Naive B cell (primary cell): ENCODE measurements at regions not wholly inside any gene's neighbourhood (a gene's known extent, or its start where the extent isn't known, plus 50 kb on each side); places are given as distances from the start of the nearest gene placed in this dataset.

Experiments
- ATAC-seq, 2 donors: fragments of 150-1000 bp; cut with Tn5 transposase; 2 replicates each; pipeline ENCODE4 v1.10.0; 2021; ENCODE audit warnings: low read depth in 2 of 2, mild to moderate bottlenecking in 2 of 2, moderate library complexity in 2 of 2
- DNase-seq: peaks from one replicate; pipeline ENCODE4 v3.0.0; 2022
- H3K27ac Mint-ChIP-seq, 6 donors: one replicate each; pipeline ENCODE4 v1.8.0; 2020 to 2022; ENCODE audit warnings: mild to moderate bottlenecking in 6 of 6, mixed read lengths in 6 of 6, moderate library complexity in 5 of 6, inconsistent platforms in 2 of 6
- H3K27me3 Mint-ChIP-seq, 3 donors: one replicate each; pipeline ENCODE4 v1.8.0; 2021 to 2022; ENCODE audit warnings: mixed read lengths in 3 of 3, mild to moderate bottlenecking in 1 of 3
- H3K36me3 Mint-ChIP-seq, 2 donors: one replicate each; pipeline ENCODE4 v1.8.0; 2020 to 2022; ENCODE audit warnings: mixed read lengths in 2 of 2, inconsistent platforms in 1 of 2, mild to moderate bottlenecking in 1 of 2
- H3K4me1 Mint-ChIP-seq, 3 donors: one replicate each; pipeline ENCODE4 v1.8.0; 2020 to 2022; ENCODE audit warnings: mixed read lengths in 3 of 3, inconsistent platforms in 1 of 3, mild to moderate bottlenecking in 1 of 3, moderate library complexity in 1 of 3
- H3K4me3 Mint-ChIP-seq, 8 donors: one replicate each; pipeline ENCODE4 v1.8.0; 2020 to 2022; ENCODE audit warnings: mild to moderate bottlenecking in 8 of 8, mixed read lengths in 8 of 8, moderate library complexity in 8 of 8, inconsistent platforms in 2 of 8
- H3K9me3 Mint-ChIP-seq, 7 donors: one replicate each; pipeline ENCODE4 v1.8.0; 2020 to 2022; ENCODE audit warnings: mixed read lengths in 7 of 7, mild to moderate bottlenecking in 5 of 7, inconsistent platforms in 2 of 7, moderate library complexity in 1 of 7

- no peak overlapping the region for H3K27ac Mint-ChIP-seq
- H3K4me3 Mint-ChIP-seq = peak overlapping the region in 1 of 8 donors; percentile 46
- H3K27me3 Mint-ChIP-seq = peaks cover 50 to 74% (median 63%) of the 10 kb centered on the region in 3 donors
- no peaks in the 10 kb centered on the region for H3K36me3 Mint-ChIP-seq
- H3K4me1 Mint-ChIP-seq = peaks cover 0 to 2% (median 0%) of the 10 kb centered on the region in 3 donors
- DNase-seq (no peak), ATAC-seq (no peak)
- peaks cover 0 to 2% (median 0%) of the 10 kb centered on the region in 7 donors for H3K9me3 Mint-ChIP-seq
Observed at GRCh38 chr16:73545290-73545689, 497.4 kb upstream of the ZFHX3 start.

- Mint-ChIP-seq H3K4me3 (no peak overlapping the region), H3K27me3 (peaks cover 51 to 69% (median 59%) of the 10 kb centered on the region in 3 donors), H3K36me3 (no peaks in the 10 kb centered on the region), H3K9me3 (peaks cover 0 to 2% (median 0%) of the 10 kb centered on the region in 7 donors), H3K27ac (no peak overlapping the region), H3K4me1 (peaks cover 0 to 2% (median 0%) of the 10 kb centered on the region in 3 donors)
- ATAC-seq (no peak), DNase-seq (no peak)
Observed at GRCh38 chr16:73544826-73545225, 496.9 kb upstream of the ZFHX3 start.

- peaks cover 53 to 65% (median 55%) of the 10 kb centered on the region in 3 donors for H3K27me3 Mint-ChIP-seq
- H3K4me1 Mint-ChIP-seq = peaks cover 0 to 2% (median 0%) of the 10 kb centered on the region in 3 donors
- no peak for DNase-seq
Observed at GRCh38 chr16:73543970-73544599, 496.2 kb upstream of the ZFHX3 start.

GRCh38 chr16:73543331-73543969 lies 495.5 kb upstream of the ZFHX3 start:
- H3K4me3 Mint-ChIP-seq = no peak overlapping the region
- no peak overlapping the region for H3K27ac Mint-ChIP-seq
- no peaks in the 10 kb centered on the region for H3K36me3 Mint-ChIP-seq
- peaks cover 0 to 2% (median 0%) of the 10 kb centered on the region in 7 donors for H3K9me3 Mint-ChIP-seq
- ATAC-seq (no peak), DNase-seq (no peak)
- H3K27me3 Mint-ChIP-seq = peaks cover 53 to 65% (median 55%) of the 10 kb centered on the region in 3 donors
- peaks cover 0 to 2% (median 0%) of the 10 kb centered on the region in 3 donors for H3K4me1 Mint-ChIP-seq

More at GRCh38 chr16:73543970-73544599, 496.2 kb upstream of the ZFHX3 start:
- Mint-ChIP-seq H3K4me3 (peak overlapping the region in 1 of 8 donors; percentile 60), H3K36me3 (no peaks in the 10 kb centered on the region), H3K9me3 (peaks cover 0 to 2% (median 0%) of the 10 kb centered on the region in 7 donors), H3K27ac (no peak overlapping the region)
- no peak for ATAC-seq

- ATAC-seq = no peak
- Mint-ChIP-seq H3K36me3 (no peaks in the 10 kb centered on the region), H3K9me3 (peaks cover 0 to 2% (median 0%) of the 10 kb centered on the region in 7 donors), H3K4me1 (peaks cover 0 to 2% (median 0%) of the 10 kb centered on the region in 3 donors), H3K4me3 (no peak overlapping the region), H3K27ac (no peak overlapping the region), H3K27me3 (peaks cover 51 to 61% (median 53%) of the 10 kb centered on the region in 3 donors)
- DNase-seq = no peak
Observed at GRCh38 chr16:73542885-73543284, 495.0 kb upstream of the ZFHX3 start.

- DNase-seq = no peak
- no peak for ATAC-seq
- no peak overlapping the region for H3K4me3 Mint-ChIP-seq
- H3K9me3 Mint-ChIP-seq = peaks cover 0 to 8% (median 4%) of the 10 kb centered on the region in 7 donors
- no peak overlapping the region for H3K27ac Mint-ChIP-seq
- H3K36me3 Mint-ChIP-seq = no peaks in the 10 kb centered on the region
- H3K4me1 Mint-ChIP-seq = no peaks in the 10 kb centered on the region
- H3K27me3 Mint-ChIP-seq = peaks cover 7 to 32% (median 19%) of the 10 kb centered on the region in 3 donors
Observed at GRCh38 chr16:73537921-73538320, 490.0 kb upstream of the ZFHX3 start.

- no peak overlapping the region for H3K4me3 Mint-ChIP-seq
- H3K27ac Mint-ChIP-seq = no peak overlapping the region
- ATAC-seq (no peak), DNase-seq (no peak)
- no peaks in the 10 kb centered on the region for H3K4me1 Mint-ChIP-seq
- H3K36me3 Mint-ChIP-seq = no peaks in the 10 kb centered on the region
- peaks cover 0 to 24% (median 14%) of the 10 kb centered on the region in 3 donors for H3K27me3 Mint-ChIP-seq
- peaks cover 0 to 12% (median 4%) of the 10 kb centered on the region in 7 donors for H3K9me3 Mint-ChIP-seq
Observed at GRCh38 chr16:73536931-73537330, 489.0 kb upstream of the ZFHX3 start.

GRCh38 chr16:73531021-73531420 lies 483.1 kb upstream of the ZFHX3 start:
- peaks cover 0 to 17% (median 8%) of the 10 kb centered on the region in 3 donors for H3K27me3 Mint-ChIP-seq
- no peak for ATAC-seq
- no peak overlapping the region for H3K4me3 Mint-ChIP-seq
- no peak for DNase-seq
- H3K36me3 Mint-ChIP-seq = no peaks in the 10 kb centered on the region
- no peaks in the 10 kb centered on the region for H3K4me1 Mint-ChIP-seq
- no peak overlapping the region for H3K27ac Mint-ChIP-seq
- H3K9me3 Mint-ChIP-seq = peaks cover 0 to 12% (median 4%) of the 10 kb centered on the region in 7 donors

GRCh38 chr16:73530529-73530928 lies 482.6 kb upstream of the ZFHX3 start:
- peaks cover 0 to 17% (median 8%) of the 10 kb centered on the region in 3 donors for H3K27me3 Mint-ChIP-seq
- H3K36me3 Mint-ChIP-seq = no peaks in the 10 kb centered on the region
- H3K9me3 Mint-ChIP-seq = peaks cover 0 to 12% (median 4%) of the 10 kb centered on the region in 7 donors
- ATAC-seq = no peak
- no peak overlapping the region for H3K27ac Mint-ChIP-seq
- no peak for DNase-seq
- H3K4me1 Mint-ChIP-seq = no peaks in the 10 kb centered on the region
- no peak overlapping the region for H3K4me3 Mint-ChIP-seq

- no peak for DNase-seq
- no peaks in the 10 kb centered on the region for H3K4me1 Mint-ChIP-seq
- ATAC-seq = no peak
- peaks cover 0 to 12% (median 4%) of the 10 kb centered on the region in 7 donors for H3K9me3 Mint-ChIP-seq
- no peak overlapping the region for H3K4me3 Mint-ChIP-seq
- peaks cover 0 to 17% (median 8%) of the 10 kb centered on the region in 3 donors for H3K27me3 Mint-ChIP-seq
- no peaks in the 10 kb centered on the region for H3K36me3 Mint-ChIP-seq
- no peak overlapping the region for H3K27ac Mint-ChIP-seq
Observed at GRCh38 chr16:73529303-73530012, 481.5 kb upstream of the ZFHX3 start.

GRCh38 chr16:73527187-73527586 lies 479.3 kb upstream of the ZFHX3 start:
- Mint-ChIP-seq H3K27me3 (peaks cover 0 to under 1% (median 0%) of the 10 kb centered on the region in 3 donors), H3K4me3 (no peak overlapping the region), H3K9me3 (peaks cover 0 to 3% (median under 1%) of the 10 kb centered on the region in 7 donors), H3K27ac (no peak overlapping the region), H3K4me1 (no peaks in the 10 kb centered on the region), H3K36me3 (no peaks in the 10 kb centered on the region)
- ATAC-seq = no peak
- DNase-seq = no peak

- no peak overlapping the region for H3K27ac Mint-ChIP-seq
- peaks cover 0 to 3% (median 0%) of the 10 kb centered on the region in 7 donors for H3K9me3 Mint-ChIP-seq
- no peak overlapping the region for H3K4me3 Mint-ChIP-seq
- H3K27me3 Mint-ChIP-seq = no peaks in the 10 kb centered on the region
- no peaks in the 10 kb centered on the region for H3K4me1 Mint-ChIP-seq
- H3K36me3 Mint-ChIP-seq = no peaks in the 10 kb centered on the region
- no peak for ATAC-seq
- no peak for DNase-seq
Observed at GRCh38 chr16:73526011-73526804, 478.3 kb upstream of the ZFHX3 start.

- ATAC-seq = no peak
- no peaks in the 10 kb centered on the region for H3K9me3 Mint-ChIP-seq
- no peaks in the 10 kb centered on the region for H3K27me3 Mint-ChIP-seq
Observed at GRCh38 chr16:73523209-73523608, 475.3 kb upstream of the ZFHX3 start.

More at GRCh38 chr16:73523209-73523608, 475.3 kb upstream of the ZFHX3 start:
- Mint-ChIP-seq H3K27ac (no peak overlapping the region), H3K4me1 (no peaks in the 10 kb centered on the region), H3K36me3 (no peaks in the 10 kb centered on the region), H3K4me3 (no peak overlapping the region)
- no peak for DNase-seq
